ENCODE measurements at regions not wholly inside any gene's neighbourhood (a gene's known extent, or its start where the extent isn't known, plus 50 kb on each side); places are given as distances from the start of the nearest gene placed in this dataset.

DNA sequence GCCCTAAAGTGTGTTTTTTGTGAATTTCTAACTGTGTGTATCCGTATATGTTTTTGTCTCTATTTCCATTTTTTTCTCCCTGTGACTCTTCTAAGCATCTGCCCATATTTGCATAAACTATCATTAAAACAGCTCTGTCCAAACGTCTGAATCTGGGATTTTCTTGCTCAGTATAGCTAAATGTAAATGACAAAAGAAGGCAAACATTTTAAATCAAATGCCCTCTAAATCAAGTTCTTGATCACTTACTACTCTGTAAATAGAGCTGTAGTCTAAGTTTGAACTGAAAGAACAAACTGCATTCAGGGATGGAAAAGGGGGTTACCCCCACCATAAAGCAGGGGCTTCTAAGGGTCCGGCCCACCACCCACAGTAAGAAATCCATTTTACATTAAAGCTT lies 432.0 kb upstream of the FAM241A start:
- TF ChIP-seq, protein P1, sequence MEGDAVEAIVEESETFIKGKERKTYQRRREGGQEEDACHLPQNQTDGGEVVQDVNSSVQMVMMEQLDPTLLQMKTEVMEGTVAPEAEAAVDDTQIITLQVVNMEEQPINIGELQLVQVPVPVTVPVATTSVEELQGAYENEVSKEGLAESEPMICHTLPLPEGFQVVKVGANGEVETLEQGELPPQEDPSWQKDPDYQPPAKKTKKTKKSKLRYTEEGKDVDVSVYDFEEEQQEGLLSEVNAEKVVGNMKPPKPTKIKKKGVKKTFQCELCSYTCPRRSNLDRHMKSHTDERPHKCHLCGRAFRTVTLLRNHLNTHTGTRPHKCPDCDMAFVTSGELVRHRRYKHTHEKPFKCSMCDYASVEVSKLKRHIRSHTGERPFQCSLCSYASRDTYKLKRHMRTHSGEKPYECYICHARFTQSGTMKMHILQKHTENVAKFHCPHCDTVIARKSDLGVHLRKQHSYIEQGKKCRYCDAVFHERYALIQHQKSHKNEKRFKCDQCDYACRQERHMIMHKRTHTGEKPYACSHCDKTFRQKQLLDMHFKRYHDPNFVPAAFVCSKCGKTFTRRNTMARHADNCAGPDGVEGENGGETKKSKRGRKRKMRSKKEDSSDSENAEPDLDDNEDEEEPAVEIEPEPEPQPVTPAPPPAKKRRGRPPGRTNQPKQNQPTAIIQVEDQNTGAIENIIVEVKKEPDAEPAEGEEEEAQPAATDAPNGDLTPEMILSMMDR (IDR thresholded peaks at IDR 0.05) = no peak
- TF ChIP-seq EZH2 (IDR thresholded peaks at IDR 0.05; ENCODE audit: borderline replicate concordance, insufficient read depth, low read depth, low read length, poor library complexity, severe bottlenecking) = no peak

Data from B cell (primary cell).